GM23338 (cell line): ENCODE measurements at regions not wholly inside any gene's neighbourhood (a gene's known extent, or its start where the extent isn't known, plus 50 kb on each side); places are given as distances from the start of the nearest gene placed in this dataset.

Experiments used
- EZH2 ChIP-seq: fragments of 200-600 bp; sonication (generic); IDR thresholded peaks from one replicate; pipeline ENCODE4 v1.8.0; 2017; ENCODE audit warnings: antibody characterized with exemption, mild to moderate bottlenecking, low read depth; ENCODE audit not compliant: unreplicated experiment
- POLR2AphosphoS5 ChIP-seq: IDR thresholded peaks from 2 replicates; pipeline ENCODE4 v1.6.1; 2016; ENCODE audit warnings: antibody characterized with exemption, low read depth
- TF ChIP-seq, protein P1 (sequence below), 2 experiments: fragments of 200-600 bp in 1 of 2; sonication (generic) in 1 of 2; conservative IDR thresholded peaks; 2 replicates each; pipeline versions ENCODE4 v1.5.1 to v1.6.1; 2016 to 2017; ENCODE audit warnings: antibody characterized with exemption in 2 of 2, low read depth in 2 of 2, mild to moderate bottlenecking in 2 of 2, moderate library complexity in 1 of 2

DNA sequence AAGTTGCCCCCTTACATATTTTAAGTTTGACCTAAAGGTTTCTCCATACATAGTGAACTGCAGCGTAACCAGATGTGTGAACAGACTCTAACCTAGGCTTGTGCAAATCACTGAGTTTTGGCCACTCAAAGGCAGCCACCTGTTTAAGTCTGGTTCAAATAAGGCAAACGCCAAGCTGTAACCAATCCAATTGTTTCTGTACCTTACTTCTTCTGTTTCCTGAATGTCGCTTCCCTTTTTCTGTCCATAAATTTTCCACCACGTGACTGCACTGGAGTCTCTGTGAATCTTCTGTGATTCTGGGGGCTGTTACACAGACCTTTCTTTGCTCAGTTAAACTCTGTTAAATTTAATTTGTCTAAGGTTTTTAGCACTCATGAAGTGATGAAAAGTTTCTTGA lies 618.8 kb downstream of the GLUD2 start:
- TF ChIP-seq, protein P1, sequence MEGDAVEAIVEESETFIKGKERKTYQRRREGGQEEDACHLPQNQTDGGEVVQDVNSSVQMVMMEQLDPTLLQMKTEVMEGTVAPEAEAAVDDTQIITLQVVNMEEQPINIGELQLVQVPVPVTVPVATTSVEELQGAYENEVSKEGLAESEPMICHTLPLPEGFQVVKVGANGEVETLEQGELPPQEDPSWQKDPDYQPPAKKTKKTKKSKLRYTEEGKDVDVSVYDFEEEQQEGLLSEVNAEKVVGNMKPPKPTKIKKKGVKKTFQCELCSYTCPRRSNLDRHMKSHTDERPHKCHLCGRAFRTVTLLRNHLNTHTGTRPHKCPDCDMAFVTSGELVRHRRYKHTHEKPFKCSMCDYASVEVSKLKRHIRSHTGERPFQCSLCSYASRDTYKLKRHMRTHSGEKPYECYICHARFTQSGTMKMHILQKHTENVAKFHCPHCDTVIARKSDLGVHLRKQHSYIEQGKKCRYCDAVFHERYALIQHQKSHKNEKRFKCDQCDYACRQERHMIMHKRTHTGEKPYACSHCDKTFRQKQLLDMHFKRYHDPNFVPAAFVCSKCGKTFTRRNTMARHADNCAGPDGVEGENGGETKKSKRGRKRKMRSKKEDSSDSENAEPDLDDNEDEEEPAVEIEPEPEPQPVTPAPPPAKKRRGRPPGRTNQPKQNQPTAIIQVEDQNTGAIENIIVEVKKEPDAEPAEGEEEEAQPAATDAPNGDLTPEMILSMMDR (conservative IDR thresholded peaks at IDR 0.05; ENCODE audit: low read depth in 2 of 2) = no peak
- TF ChIP-seq EZH2 (no peak), POLR2AphosphoS5 (no peak)
